Adipocyte (in vitro differentiated cells): ENCODE measurements at regions not wholly inside any gene's neighbourhood (a gene's known extent, or its start where the extent isn't known, plus 50 kb on each side); places are given as distances from the start of the nearest gene placed in this dataset.

ENCODE experiments used
- DNase-seq: peaks from one replicate; pipeline ENCODE4 v3.0.0-alpha.2; 2015; ENCODE audit warnings: low read depth
- H3K27me3 ChIP-seq: replicated peaks from 2 replicates; pipeline ENCODE4 v1.7.0; 2013; ENCODE audit warnings: mild to moderate bottlenecking, low read length, moderate library complexity; ENCODE audit not compliant: control insufficient read depth, insufficient read depth
- H3K36me3 ChIP-seq: 2 replicates; pipeline ENCODE4 v1.7.0; 2013; ENCODE audit warnings: low read length, mild to moderate bottlenecking, moderate library complexity; ENCODE audit not compliant: control insufficient read depth, insufficient read depth, severe bottlenecking
- H3K4me1 ChIP-seq: 2 replicates; pipeline ENCODE4 v1.7.0; 2013; ENCODE audit warnings: mild to moderate bottlenecking, low read length, moderate library complexity; ENCODE audit not compliant: control insufficient read depth, insufficient read depth
- H3K4me3 ChIP-seq: 2 replicates; pipeline ENCODE4 v1.7.0; 2013; ENCODE audit warnings: mild to moderate bottlenecking, low read length, moderate library complexity
- H3K9ac ChIP-seq: 2 replicates; pipeline ENCODE4 v1.7.0; 2013; ENCODE audit warnings: mild to moderate bottlenecking, low read length, moderate library complexity
- H3K9me3 ChIP-seq: 2 replicates; pipeline ENCODE4 v1.7.0; 2013; ENCODE audit warnings: mild to moderate bottlenecking, low read length, moderate library complexity; ENCODE audit not compliant: control insufficient read depth

GRCh38 chr11:127643268-127644058, 642.9 kb upstream of the KIRREL3 start:
- Histone ChIP-seq H3K36me3 (no peaks in the 10 kb centered on the region), H3K27me3 (no peaks in the 10 kb centered on the region), H3K9ac (no peak overlapping the region), H3K9me3 (no peaks in the 10 kb centered on the region), H3K4me3 (no peak overlapping the region), H3K4me1 (no peaks in the 10 kb centered on the region)
- DNase-seq = no peak

DNA sequence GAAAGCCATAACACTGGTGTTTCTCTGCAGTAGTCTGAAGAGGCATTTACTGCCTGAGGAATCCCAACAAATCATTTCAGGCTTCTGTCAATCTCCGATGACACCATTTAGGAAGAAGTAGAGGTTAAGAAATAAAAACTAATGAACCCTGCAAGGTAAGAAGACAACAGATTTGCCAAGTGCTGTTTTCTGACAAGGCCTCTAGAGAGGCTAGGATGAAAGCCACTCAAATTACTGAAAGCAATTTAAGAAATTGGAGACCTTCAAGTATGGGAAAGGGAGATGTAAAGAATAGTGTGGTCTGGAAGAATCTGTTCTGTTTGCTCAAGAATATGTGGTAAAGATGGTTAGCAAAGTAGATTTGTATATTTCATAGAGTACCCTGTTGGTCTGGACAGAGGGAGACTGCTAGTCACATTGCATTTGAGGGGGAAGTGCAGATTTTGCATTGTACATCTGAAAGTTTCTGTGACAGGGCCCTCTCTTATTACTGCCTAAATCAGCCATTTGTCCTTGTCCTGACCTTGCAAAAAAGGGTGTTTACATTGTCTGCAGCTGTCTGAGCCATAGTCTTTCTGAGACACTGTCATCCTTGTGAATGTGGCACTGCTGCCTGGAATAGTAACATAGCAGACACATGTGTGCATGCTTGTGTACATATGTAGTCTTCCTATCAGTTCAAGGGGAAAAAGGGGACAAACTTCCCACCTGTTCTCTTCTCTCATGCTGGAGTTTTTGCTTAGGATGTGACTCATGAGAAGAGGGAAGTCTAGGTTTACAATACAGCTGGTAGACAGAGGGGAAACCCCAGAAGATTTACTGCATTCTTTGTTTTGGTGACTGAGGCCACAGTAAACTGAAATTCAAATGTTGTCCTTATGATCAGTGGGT, 640.2 kb upstream of the KIRREL3 start:
- no peak for DNase-seq
- no peaks in the 10 kb centered on the region for H3K9me3 ChIP-seq
- peaks cover 2% of the 10 kb centered on the region for H3K4me1 ChIP-seq
- H3K9ac ChIP-seq = no peak overlapping the region
- no peak overlapping the region for H3K4me3 ChIP-seq
- H3K36me3 ChIP-seq = no peaks in the 10 kb centered on the region
- no peaks in the 10 kb centered on the region for H3K27me3 ChIP-seq

DNA sequence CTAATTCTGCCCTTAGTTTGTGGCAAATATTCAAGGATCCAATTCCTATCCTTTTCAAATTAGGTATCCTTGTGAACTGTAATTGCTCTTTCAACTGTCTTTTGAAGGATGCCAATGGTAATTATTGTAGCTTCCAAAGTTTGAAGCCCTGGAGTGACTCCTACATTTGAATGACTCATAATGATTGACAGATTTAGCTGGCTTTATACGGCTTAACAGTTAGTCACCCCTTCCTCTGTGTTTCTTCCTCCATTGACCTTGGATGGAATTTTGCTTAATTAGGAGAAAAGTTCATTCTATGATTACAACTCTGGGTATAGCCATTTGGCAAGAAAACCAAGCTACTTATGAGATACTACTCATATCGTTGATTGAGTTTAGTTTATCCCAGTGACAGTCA, 639.3 kb upstream of the KIRREL3 start:
- H3K9me3 ChIP-seq = no peaks in the 10 kb centered on the region
- no peak overlapping the region for H3K4me3 ChIP-seq
- no peak overlapping the region for H3K9ac ChIP-seq
- peaks cover 3% of the 10 kb centered on the region for H3K4me1 ChIP-seq
- no peaks in the 10 kb centered on the region for H3K27me3 ChIP-seq
- DNase-seq = no peak
- H3K36me3 ChIP-seq = no peaks in the 10 kb centered on the region

GRCh38 chr11:127632976-127633680, 632.6 kb upstream of the KIRREL3 start:
- DNase-seq = no peak
- Histone ChIP-seq H3K9me3 (no peaks in the 10 kb centered on the region), H3K36me3 (no peaks in the 10 kb centered on the region), H3K27me3 (peaks cover 4% of the 10 kb centered on the region), H3K4me3 (no peak overlapping the region), H3K4me1 (peaks cover 15% of the 10 kb centered on the region), H3K9ac (no peak overlapping the region)

DNA sequence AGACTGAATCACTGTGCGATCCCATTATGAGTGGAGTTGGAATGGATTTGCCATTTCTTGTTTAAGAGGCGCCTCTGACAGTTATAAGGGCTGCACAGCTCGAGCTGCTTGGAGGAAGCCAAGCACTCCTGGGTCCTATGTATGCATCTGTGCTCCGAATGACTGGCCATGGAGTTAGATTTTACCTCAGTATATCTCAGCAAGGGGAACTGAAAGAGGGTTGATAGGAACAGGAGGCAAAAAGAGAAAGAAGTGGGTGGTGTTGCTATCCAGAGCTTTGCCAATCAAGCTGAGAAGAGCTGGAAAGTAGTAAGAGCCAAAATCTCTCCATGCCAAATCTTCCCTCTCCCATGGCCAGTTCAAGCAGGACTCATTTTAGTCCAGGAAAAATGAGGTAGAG, 632.0 kb upstream of the KIRREL3 start:
- no peaks in the 10 kb centered on the region for H3K36me3 ChIP-seq
- H3K9ac ChIP-seq = no peak overlapping the region
- no peak overlapping the region for H3K4me3 ChIP-seq
- DNase-seq = no peak
- H3K9me3 ChIP-seq = no peaks in the 10 kb centered on the region
- H3K4me1 ChIP-seq = peaks cover 16% of the 10 kb centered on the region
- H3K27me3 ChIP-seq = peaks cover 5% of the 10 kb centered on the region

DNA sequence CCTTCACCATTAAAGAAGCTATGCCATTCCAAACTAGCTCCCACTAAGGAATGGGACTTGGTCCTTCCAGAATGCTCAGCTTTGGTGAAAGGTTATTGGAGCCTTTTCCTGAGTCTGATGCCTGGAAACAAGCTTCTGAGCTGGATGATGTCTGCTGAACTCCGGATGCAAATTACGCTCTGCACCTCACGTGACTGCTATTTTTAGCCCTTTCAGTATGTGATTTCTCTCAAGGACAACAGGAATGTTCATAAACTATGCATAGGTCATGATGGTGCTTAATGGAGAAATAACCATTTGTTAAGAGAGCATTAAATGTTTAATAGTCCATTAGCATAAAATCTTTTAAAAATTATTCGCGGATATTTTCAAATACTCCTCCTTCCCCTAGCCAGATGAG, 631.4 kb upstream of the KIRREL3 start:
- no peaks in the 10 kb centered on the region for H3K36me3 ChIP-seq
- no peak overlapping the region for H3K9ac ChIP-seq
- H3K27me3 ChIP-seq = peaks cover 5% of the 10 kb centered on the region
- no peak overlapping the region for H3K4me3 ChIP-seq
- H3K4me1 ChIP-seq = peaks cover 16% of the 10 kb centered on the region
- no peak for DNase-seq
- no peaks in the 10 kb centered on the region for H3K9me3 ChIP-seq

DNA sequence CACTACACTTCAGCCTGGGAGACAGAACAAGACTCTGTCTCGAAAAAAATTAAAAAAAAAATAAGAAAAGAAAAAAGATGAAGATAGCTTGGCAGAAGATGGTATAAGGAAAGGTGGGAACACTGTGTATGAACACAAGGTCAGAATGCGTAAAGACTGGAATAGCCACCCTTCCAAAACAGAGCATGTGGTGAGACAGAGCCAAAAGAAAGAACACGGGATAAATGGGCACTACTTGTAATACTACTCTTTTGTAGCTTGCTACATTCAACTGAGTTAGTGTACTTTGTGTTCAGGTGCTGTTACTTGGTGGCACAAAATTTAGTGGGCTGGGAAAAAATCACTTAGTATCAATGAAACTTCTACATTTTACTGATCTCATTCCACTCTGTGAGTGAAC, 628.6 kb upstream of the KIRREL3 start:
- H3K9ac ChIP-seq = no peak overlapping the region
- no peaks in the 10 kb centered on the region for H3K36me3 ChIP-seq
- no peaks in the 10 kb centered on the region for H3K9me3 ChIP-seq
- peaks cover 5% of the 10 kb centered on the region for H3K27me3 ChIP-seq
- H3K4me1 ChIP-seq = peaks cover 14% of the 10 kb centered on the region
- H3K4me3 ChIP-seq = no peak overlapping the region
- DNase-seq = no peak

DNA sequence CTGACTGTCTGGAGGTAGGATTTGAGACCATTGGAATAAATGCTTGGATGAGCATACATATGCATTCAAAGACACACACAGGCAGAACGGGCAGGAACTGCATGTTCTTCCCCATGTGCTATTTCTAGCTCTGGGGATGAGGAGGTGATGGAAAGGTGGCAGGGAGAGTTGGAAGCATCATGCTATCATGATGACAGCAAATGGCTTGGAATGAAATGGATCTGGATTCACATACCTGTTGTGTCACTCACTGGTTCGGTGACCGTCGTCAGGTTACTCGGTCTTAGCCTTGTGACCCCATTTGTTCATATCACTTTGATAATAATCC, 627.9 kb upstream of the KIRREL3 start:
- no peak overlapping the region for H3K4me3 ChIP-seq

DNA sequence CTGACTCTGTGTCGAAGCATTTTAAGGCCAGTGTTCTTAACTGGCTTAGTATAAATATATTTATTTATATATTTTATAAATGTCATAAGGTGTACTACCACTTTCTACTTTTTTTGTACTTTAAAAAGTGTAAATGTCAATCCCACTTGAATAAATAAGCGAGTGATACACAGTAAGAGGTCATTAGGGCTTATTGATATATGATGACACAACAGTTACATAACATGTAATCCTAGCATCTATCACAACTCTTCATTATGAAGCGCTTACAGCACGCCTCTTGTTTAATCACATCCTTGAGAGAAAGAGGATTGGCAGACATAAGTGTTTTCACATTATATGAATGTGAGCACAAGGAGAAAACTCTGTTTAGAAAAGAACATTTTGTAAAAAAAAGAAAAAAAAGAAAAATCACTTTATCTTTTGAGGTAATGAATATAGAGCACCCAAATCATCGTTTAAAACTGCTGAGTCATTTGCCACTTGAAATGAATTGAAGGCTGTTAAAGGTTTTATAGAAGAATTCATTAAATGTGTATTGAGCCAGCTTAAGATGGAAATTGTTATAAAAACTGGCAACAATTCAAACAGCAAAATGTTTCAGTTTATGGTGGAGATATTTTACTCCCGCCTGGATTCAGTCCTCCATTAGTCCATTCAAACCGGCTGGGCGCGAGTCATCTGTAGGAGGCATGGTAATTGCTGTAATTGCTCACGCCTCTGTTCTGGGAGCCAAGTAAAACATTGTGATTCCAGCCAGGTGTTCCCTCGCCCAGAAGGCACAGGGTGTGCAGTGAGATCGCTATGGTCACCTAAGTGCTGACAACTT, 627.3 kb upstream of the KIRREL3 start:
- peaks cover 8% of the 10 kb centered on the region for H3K4me1 ChIP-seq
- no peak overlapping the region for H3K4me3 ChIP-seq
- H3K27me3 ChIP-seq = peaks cover 5% of the 10 kb centered on the region
- no peaks in the 10 kb centered on the region for H3K9me3 ChIP-seq
- DNase-seq = no peak
- no peaks in the 10 kb centered on the region for H3K36me3 ChIP-seq
- H3K9ac ChIP-seq = no peak overlapping the region

More for the DNA sequence above, 627.9 kb upstream of the KIRREL3 start:
- Histone ChIP-seq H3K27me3 (peaks cover 5% of the 10 kb centered on the region), H3K4me1 (peaks cover 13% of the 10 kb centered on the region), H3K36me3 (no peaks in the 10 kb centered on the region), H3K9ac (no peak overlapping the region), H3K9me3 (no peaks in the 10 kb centered on the region)
- no peak for DNase-seq

DNA sequence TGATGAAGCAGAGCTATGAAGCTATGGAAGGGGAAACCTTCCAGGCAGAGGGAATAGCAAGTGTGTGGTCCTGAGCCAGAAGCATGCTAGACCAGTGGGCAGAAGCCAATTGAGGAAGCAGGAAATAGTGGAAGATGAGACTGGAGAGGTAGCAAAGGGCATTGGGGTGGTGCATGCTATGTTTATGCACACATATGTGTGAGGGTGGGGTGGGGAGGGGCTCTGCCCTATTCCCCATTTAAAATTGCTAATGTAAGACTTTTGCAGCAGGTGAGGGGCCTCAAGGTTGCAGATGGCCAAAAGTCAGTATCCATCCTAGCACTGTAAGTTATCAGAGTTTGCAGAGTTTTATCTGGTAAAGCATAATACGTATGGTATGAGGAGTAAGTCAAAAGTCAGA, 626.6 kb upstream of the KIRREL3 start:
- Histone ChIP-seq H3K4me1 (peaks cover 3% of the 10 kb centered on the region), H3K4me3 (no peak overlapping the region), H3K9me3 (no peaks in the 10 kb centered on the region), H3K36me3 (no peaks in the 10 kb centered on the region), H3K9ac (no peak overlapping the region), H3K27me3 (peaks cover 5% of the 10 kb centered on the region)
- DNase-seq = no peak
